ENCODE measurements at regions not wholly inside any gene's neighbourhood (a gene's known extent, or its start where the extent isn't known, plus 50 kb on each side); places are given as distances from the start of the nearest gene placed in this dataset.

GRCh38 chr1:72830606-72831390 lies 548.5 kb upstream of the NEGR1 start:
- Mint-ChIP-seq H3K4me3 (no peak overlapping the region), H3K9me3 (peaks cover 8 to 51% (median 33%) of the 10 kb centered on the region in 6 donors)

GRCh38 chr1:72827278-72827677 lies 544.9 kb upstream of the NEGR1 start:
- peaks cover 0 to 8% (median 3%) of the 10 kb centered on the region in 3 donors for H3K36me3 Mint-ChIP-seq
- H3K4me1 Mint-ChIP-seq, result no peaks in the 10 kb centered on the region
- no peak for DNase-seq
- H3K27me3 Mint-ChIP-seq (ENCODE audit: low read depth in 3 of 3), result peaks cover 0 to 1% (median 0%) of the 10 kb centered on the region in 3 donors
- no peak overlapping the region for H3K4me3 Mint-ChIP-seq
- H3K27ac Mint-ChIP-seq, result no peak overlapping the region
- H3K9me3 Mint-ChIP-seq, result peaks cover 5 to 51% (median 27%) of the 10 kb centered on the region in 6 donors

More at GRCh38 chr1:72830606-72831390, 548.5 kb upstream of the NEGR1 start:
- Mint-ChIP-seq H3K36me3 (peaks cover 0 to 4% (median 3%) of the 10 kb centered on the region in 3 donors), H3K4me1 (no peaks in the 10 kb centered on the region), H3K27me3 (ENCODE audit: low read depth in 3 of 3) (peaks cover 0 to 1% (median 0%) of the 10 kb centered on the region in 3 donors), H3K27ac (no peak overlapping the region)
- no peak for DNase-seq

- H3K4me3 Mint-ChIP-seq, result no peak overlapping the region
- H3K27ac Mint-ChIP-seq, result no peak overlapping the region
- no peaks in the 10 kb centered on the region for H3K27me3 Mint-ChIP-seq (ENCODE audit: low read depth in 3 of 3)
- DNase-seq, result no peak
- H3K4me1 Mint-ChIP-seq, result no peaks in the 10 kb centered on the region
- H3K36me3 Mint-ChIP-seq, result no peaks in the 10 kb centered on the region
- H3K9me3 Mint-ChIP-seq, result peaks cover 15 to 49% (median 21%) of the 10 kb centered on the region in 6 donors
Observed at GRCh38 chr1:72804541-72804940, 522.2 kb upstream of the NEGR1 start.

- Mint-ChIP-seq H3K27ac (no peak overlapping the region), H3K27me3 (ENCODE audit: low read depth in 3 of 3) (peaks cover 0 to 2% (median 0%) of the 10 kb centered on the region in 3 donors), H3K36me3 (no peaks in the 10 kb centered on the region), H3K9me3 (peaks cover 3 to 42% (median 7%) of the 10 kb centered on the region in 6 donors), H3K4me3 (no peak overlapping the region), H3K4me1 (no peaks in the 10 kb centered on the region)
- DNase-seq, result no peak
Observed at GRCh38 chr1:72781038-72781437, 498.7 kb upstream of the NEGR1 start.

- Mint-ChIP-seq H3K4me1 (no peaks in the 10 kb centered on the region), H3K36me3 (no peaks in the 10 kb centered on the region), H3K9me3 (peaks cover 3 to 40% (median 8%) of the 10 kb centered on the region in 6 donors), H3K4me3 (no peak overlapping the region), H3K27me3 (ENCODE audit: low read depth in 3 of 3) (peaks cover 0 to 2% (median 0%) of the 10 kb centered on the region in 3 donors), H3K27ac (no peak overlapping the region)
- no peak for DNase-seq
Observed at GRCh38 chr1:72780212-72780611, 497.9 kb upstream of the NEGR1 start.

- DNase-seq, result no peak
- Mint-ChIP-seq H3K36me3 (peaks cover 0 to 4% (median 0%) of the 10 kb centered on the region in 3 donors), H3K9me3 (peaks cover 2 to 33% (median 8%) of the 10 kb centered on the region in 6 donors), H3K4me1 (no peaks in the 10 kb centered on the region), H3K27ac (no peak overlapping the region), H3K27me3 (ENCODE audit: low read depth in 3 of 3) (peaks cover 0 to 2% (median 0%) of the 10 kb centered on the region in 3 donors), H3K4me3 (no peak overlapping the region)
Observed at GRCh38 chr1:72777918-72778317, 495.6 kb upstream of the NEGR1 start.

GRCh38 chr1:72763481-72763880 lies 481.1 kb upstream of the NEGR1 start:
- Mint-ChIP-seq H3K27me3 (ENCODE audit: low read depth in 3 of 3) (peaks cover 0 to 2% (median 2%) of the 10 kb centered on the region in 3 donors), H3K27ac (no peak overlapping the region), H3K4me1 (no peaks in the 10 kb centered on the region), H3K9me3 (peaks cover 2 to 41% (median 26%) of the 10 kb centered on the region in 6 donors), H3K36me3 (no peaks in the 10 kb centered on the region), H3K4me3 (no peak overlapping the region)
- DNase-seq, result no peak

- peaks cover 2 to 35% (median 23%) of the 10 kb centered on the region in 6 donors for H3K9me3 Mint-ChIP-seq
- no peaks in the 10 kb centered on the region for H3K4me1 Mint-ChIP-seq
- H3K4me3 Mint-ChIP-seq, result no peak overlapping the region
- no peak for DNase-seq
- no peak overlapping the region for H3K27ac Mint-ChIP-seq
- H3K27me3 Mint-ChIP-seq (ENCODE audit: low read depth in 3 of 3), result peaks cover 0 to 2% (median 2%) of the 10 kb centered on the region in 3 donors
- no peaks in the 10 kb centered on the region for H3K36me3 Mint-ChIP-seq
Observed at GRCh38 chr1:72759486-72759885, 477.1 kb upstream of the NEGR1 start.

GRCh38 chr1:72757843-72758242 lies 475.5 kb upstream of the NEGR1 start:
- DNase-seq, result no peak
- H3K36me3 Mint-ChIP-seq, result no peaks in the 10 kb centered on the region

GRCh38 chr1:72745413-72745812 lies 463.1 kb upstream of the NEGR1 start:
- H3K4me1 Mint-ChIP-seq, result no peaks in the 10 kb centered on the region
- H3K36me3 Mint-ChIP-seq, result peaks cover 0 to 7% (median 0%) of the 10 kb centered on the region in 3 donors
- no peak overlapping the region for H3K27ac Mint-ChIP-seq
- H3K4me3 Mint-ChIP-seq, result no peak overlapping the region
- no peak for DNase-seq
- H3K27me3 Mint-ChIP-seq (ENCODE audit: low read depth in 3 of 3), result peaks cover 0 to 2% (median 0%) of the 10 kb centered on the region in 3 donors
- H3K9me3 Mint-ChIP-seq, result peaks cover 3 to 30% (median 5%) of the 10 kb centered on the region in 6 donors

More at GRCh38 chr1:72757843-72758242, 475.5 kb upstream of the NEGR1 start:
- H3K4me3 Mint-ChIP-seq, result no peak overlapping the region
- peaks cover 0 to 2% (median 0%) of the 10 kb centered on the region in 3 donors for H3K27me3 Mint-ChIP-seq (ENCODE audit: low read depth in 3 of 3)
- H3K27ac Mint-ChIP-seq, result no peak overlapping the region
- peaks cover 0 to 31% (median 25%) of the 10 kb centered on the region in 6 donors for H3K9me3 Mint-ChIP-seq
- no peaks in the 10 kb centered on the region for H3K4me1 Mint-ChIP-seq

- no peak for DNase-seq
- Mint-ChIP-seq H3K4me3 (no peak overlapping the region), H3K4me1 (no peaks in the 10 kb centered on the region), H3K36me3 (no peaks in the 10 kb centered on the region), H3K27me3 (ENCODE audit: low read depth in 3 of 3) (peaks cover 0 to 2% (median 0%) of the 10 kb centered on the region in 3 donors), H3K27ac (no peak overlapping the region), H3K9me3 (peaks cover 13 to 48% (median 27%) of the 10 kb centered on the region in 6 donors)
Observed at GRCh38 chr1:72734415-72734814, 452.1 kb upstream of the NEGR1 start.

- Mint-ChIP-seq H3K9me3 (peaks cover 6 to 31% (median 17%) of the 10 kb centered on the region in 6 donors), H3K27ac (no peak overlapping the region)
- DNase-seq, result no peak
Observed at GRCh38 chr1:72724951-72725861, 442.9 kb upstream of the NEGR1 start.

GRCh38 chr1:72705921-72706320 lies 423.6 kb upstream of the NEGR1 start:
- H3K9me3 Mint-ChIP-seq, result peaks cover 7 to 48% (median 14%) of the 10 kb centered on the region in 6 donors
- peaks cover 0 to 2% (median 1%) of the 10 kb centered on the region in 3 donors for H3K27me3 Mint-ChIP-seq (ENCODE audit: low read depth in 3 of 3)
- no peak for DNase-seq
- H3K27ac Mint-ChIP-seq, result no peak overlapping the region
- no peak overlapping the region for H3K4me3 Mint-ChIP-seq
- no peaks in the 10 kb centered on the region for H3K36me3 Mint-ChIP-seq
- H3K4me1 Mint-ChIP-seq, result no peaks in the 10 kb centered on the region

More at GRCh38 chr1:72724951-72725861, 442.9 kb upstream of the NEGR1 start:
- no peaks in the 10 kb centered on the region for H3K4me1 Mint-ChIP-seq
- H3K36me3 Mint-ChIP-seq, result no peaks in the 10 kb centered on the region
- peaks cover 0 to 4% (median 0%) of the 10 kb centered on the region in 3 donors for H3K27me3 Mint-ChIP-seq (ENCODE audit: low read depth in 3 of 3)
- H3K4me3 Mint-ChIP-seq, result no peak overlapping the region

All from immature natural killer cell (primary cell).